GM23338 (cell line): ENCODE measurements at regions not wholly inside any gene's neighbourhood (a gene's known extent, or its start where the extent isn't known, plus 50 kb on each side); places are given as distances from the start of the nearest gene placed in this dataset.

Experiments used
- ATAC-seq: fragments of 200-7000 bp; cut with Tn5 transposase; 3 replicates; pipeline ENCODE4 v1.9.1; 2020
- DNase-seq: peaks from one replicate; pipeline ENCODE4 v3.0.0-alpha.2; 2015; ENCODE audit warnings: low spot score
- H2AFZ ChIP-seq: fragments of 200-600 bp; sonication (generic); 2 replicates; pipeline ENCODE4 v1.8.0; 2016; ENCODE audit warnings: antibody characterized with exemption, mild to moderate bottlenecking, moderate library complexity
- H3F3A ChIP-seq: fragments of 200-600 bp; sonication (generic); replicated peaks from 2 replicates; pipeline ENCODE4 v1.8.0; 2017; ENCODE audit warnings: antibody characterized with exemption, mixed run types, low read depth
- H3K27ac ChIP-seq: fragments of 200-600 bp; sonication (generic); 2 replicates; pipeline ENCODE4 v1.6.1; 2016; ENCODE audit warnings: low read depth
- H3K27me3 ChIP-seq: fragments of 200-600 bp; sonication (generic); 2 replicates; pipeline ENCODE4 v1.8.0; 2016; ENCODE audit warnings: mild to moderate bottlenecking, mixed run types, moderate library complexity; ENCODE audit not compliant: insufficient read depth
- H3K36me3 ChIP-seq: fragments of 200-600 bp; sonication (generic); 2 replicates; pipeline ENCODE4 v1.8.0; 2016; ENCODE audit warnings: mild to moderate bottlenecking; ENCODE audit not compliant: insufficient read depth
- H3K4me1 ChIP-seq: fragments of 200-600 bp; sonication (generic); 2 replicates; pipeline ENCODE4 v1.8.0; 2016; ENCODE audit warnings: mild to moderate bottlenecking, moderate library complexity; ENCODE audit not compliant: insufficient read depth
- H3K4me2 ChIP-seq: fragments of 200-600 bp; sonication (generic); 2 replicates; pipeline ENCODE4 v1.7.1; 2017; ENCODE audit warnings: mixed run types
- H3K4me3 ChIP-seq: fragments of 200-600 bp; sonication (generic); 2 replicates; pipeline ENCODE4 v1.6.1; 2016; ENCODE audit warnings: mixed run types
- H3K79me2 ChIP-seq: fragments of 200-600 bp; sonication (generic); replicated peaks from 2 replicates; pipeline ENCODE4 v1.8.0; 2017; ENCODE audit warnings: mild to moderate bottlenecking; ENCODE audit not compliant: insufficient read depth
- H3K9me2 ChIP-seq: fragments of 200-600 bp; sonication (generic); 2 replicates; pipeline ENCODE4 v1.8.0; 2017; ENCODE audit not compliant: insufficient read depth
- H4K20me1 ChIP-seq: fragments of 200-600 bp; sonication (generic); replicated peaks from 2 replicates; pipeline ENCODE4 v1.8.0; 2017; ENCODE audit warnings: mild to moderate bottlenecking; ENCODE audit not compliant: insufficient read depth
- H3K27ac Mint-ChIP-seq: 2 replicates; pipeline ENCODE4 v1.8.0; 2020; ENCODE audit warnings: inconsistent platforms, mild to moderate bottlenecking, moderate library complexity, mixed read lengths
- H3K27me3 Mint-ChIP-seq: 3 replicates; pipeline ENCODE4 v1.8.0; 2022; ENCODE audit warnings: low read depth, mild to moderate bottlenecking, moderate library complexity, mixed read lengths, inconsistent platforms; ENCODE audit not compliant: insufficient read depth, poor library complexity
- H3K36me3 Mint-ChIP-seq: 3 replicates; pipeline ENCODE4 v1.8.0; 2021; ENCODE audit warnings: low read depth, mild to moderate bottlenecking, inconsistent platforms, moderate library complexity, mixed read lengths
- H3K4me1 Mint-ChIP-seq: 3 replicates; pipeline ENCODE4 v1.8.0; 2020; ENCODE audit warnings: mild to moderate bottlenecking, inconsistent platforms, mixed read lengths
- H3K4me3 Mint-ChIP-seq: 3 replicates; pipeline ENCODE4 v1.8.0; 2021; ENCODE audit warnings: moderate library complexity, mild to moderate bottlenecking, inconsistent platforms, mixed read lengths
- H3K9me3 Mint-ChIP-seq: 3 replicates; pipeline ENCODE4 v1.8.0; 2020; ENCODE audit warnings: moderate library complexity, mild to moderate bottlenecking, inconsistent platforms, mixed read lengths
- CREB1 ChIP-seq: fragments of 250-450 bp; sonication (Bioruptor Pico); IDR thresholded peaks from 2 replicates; pipeline ENCODE4 v1.5.0; 2020; ENCODE audit warnings: low read depth, mild to moderate bottlenecking, moderate library complexity
- EZH2phosphoT487 ChIP-seq: fragments of 200-600 bp; sonication (generic); IDR thresholded peaks from one replicate; pipeline ENCODE4 v1.8.1; 2018; ENCODE audit warnings: antibody characterized with exemption; ENCODE audit not compliant: unreplicated experiment
- POLR2AphosphoS5 ChIP-seq: IDR thresholded peaks from 2 replicates; pipeline ENCODE4 v1.6.1; 2016; ENCODE audit warnings: antibody characterized with exemption, low read depth
- STAT1 ChIP-seq: IDR thresholded peaks from one replicate; pipeline ENCODE4 v1.6.1; 2016; ENCODE audit warnings: antibody characterized with exemption; ENCODE audit not compliant: unreplicated experiment
- ZNF462 ChIP-seq: fragments of 250-450 bp; sonication (Bioruptor Pico); IDR thresholded peaks from 2 replicates; pipeline ENCODE4 v1.5.0; 2020; ENCODE audit warnings: mild to moderate bottlenecking, moderate library complexity
- TF ChIP-seq, protein P1 (sequence below), 2 experiments: fragments of 200-600 bp in 1 of 2; sonication (generic) in 1 of 2; conservative IDR thresholded peaks; 2 replicates each; pipeline versions ENCODE4 v1.5.1 to v1.6.1; 2016 to 2017; ENCODE audit warnings: antibody characterized with exemption in 2 of 2, low read depth in 2 of 2, mild to moderate bottlenecking in 2 of 2, moderate library complexity in 1 of 2
- TF ChIP-seq, protein P2 (sequence below): IDR thresholded peaks from 2 replicates; pipeline ENCODE4 v1.6.1; 2016; ENCODE audit warnings: antibody characterized with exemption
- TF ChIP-seq, protein P3 (sequence below): IDR thresholded peaks from one replicate; pipeline ENCODE4 v1.6.1; 2018; ENCODE audit warnings: antibody characterized with exemption; ENCODE audit not compliant: unreplicated experiment

- TF ChIP-seq ZNF462 (CRISPR knock-in tag), result no peak
- no peak for TF ChIP-seq STAT1
- TF ChIP-seq, protein P1, sequence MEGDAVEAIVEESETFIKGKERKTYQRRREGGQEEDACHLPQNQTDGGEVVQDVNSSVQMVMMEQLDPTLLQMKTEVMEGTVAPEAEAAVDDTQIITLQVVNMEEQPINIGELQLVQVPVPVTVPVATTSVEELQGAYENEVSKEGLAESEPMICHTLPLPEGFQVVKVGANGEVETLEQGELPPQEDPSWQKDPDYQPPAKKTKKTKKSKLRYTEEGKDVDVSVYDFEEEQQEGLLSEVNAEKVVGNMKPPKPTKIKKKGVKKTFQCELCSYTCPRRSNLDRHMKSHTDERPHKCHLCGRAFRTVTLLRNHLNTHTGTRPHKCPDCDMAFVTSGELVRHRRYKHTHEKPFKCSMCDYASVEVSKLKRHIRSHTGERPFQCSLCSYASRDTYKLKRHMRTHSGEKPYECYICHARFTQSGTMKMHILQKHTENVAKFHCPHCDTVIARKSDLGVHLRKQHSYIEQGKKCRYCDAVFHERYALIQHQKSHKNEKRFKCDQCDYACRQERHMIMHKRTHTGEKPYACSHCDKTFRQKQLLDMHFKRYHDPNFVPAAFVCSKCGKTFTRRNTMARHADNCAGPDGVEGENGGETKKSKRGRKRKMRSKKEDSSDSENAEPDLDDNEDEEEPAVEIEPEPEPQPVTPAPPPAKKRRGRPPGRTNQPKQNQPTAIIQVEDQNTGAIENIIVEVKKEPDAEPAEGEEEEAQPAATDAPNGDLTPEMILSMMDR (conservative IDR thresholded peaks at IDR 0.05; ENCODE audit: low read depth in 2 of 2), result no peak
- TF ChIP-seq POLR2AphosphoS5, result no peak
- TF ChIP-seq, protein P2, sequence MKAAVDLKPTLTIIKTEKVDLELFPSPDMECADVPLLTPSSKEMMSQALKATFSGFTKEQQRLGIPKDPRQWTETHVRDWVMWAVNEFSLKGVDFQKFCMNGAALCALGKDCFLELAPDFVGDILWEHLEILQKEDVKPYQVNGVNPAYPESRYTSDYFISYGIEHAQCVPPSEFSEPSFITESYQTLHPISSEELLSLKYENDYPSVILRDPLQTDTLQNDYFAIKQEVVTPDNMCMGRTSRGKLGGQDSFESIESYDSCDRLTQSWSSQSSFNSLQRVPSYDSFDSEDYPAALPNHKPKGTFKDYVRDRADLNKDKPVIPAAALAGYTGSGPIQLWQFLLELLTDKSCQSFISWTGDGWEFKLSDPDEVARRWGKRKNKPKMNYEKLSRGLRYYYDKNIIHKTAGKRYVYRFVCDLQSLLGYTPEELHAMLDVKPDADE, result no peak
- TF ChIP-seq EZH2phosphoT487, result no peak
Measured at GRCh38 chr2:84317135-84317534, 141.9 kb downstream of the SUCLG1 start (continued).

GRCh38 chr2:84314901-84315330 lies 144.2 kb downstream of the SUCLG1 start:
- Histone ChIP-seq H3K4me1 (peaks cover 3% of the 10 kb centered on the region), H2AFZ (no peak overlapping the region), H4K20me1 (no peaks in the 10 kb centered on the region), H3K4me2 (no peak overlapping the region), H3K79me2 (no peaks in the 10 kb centered on the region), H3K36me3 (no peaks in the 10 kb centered on the region), H3K27ac (no peak overlapping the region), H3K9me2 (no peaks in the 10 kb centered on the region), H3F3A (no peaks in the 10 kb centered on the region), H3K27me3 (no peaks in the 10 kb centered on the region), H3K4me3 (no peak overlapping the region)
- ATAC-seq (peak; percentile 96), DNase-seq (peak; percentile 94)
- Mint-ChIP-seq H3K4me1 (peaks cover 30% of the 10 kb centered on the region), H3K36me3 (no peaks in the 10 kb centered on the region), H3K4me3 (no peak overlapping the region), H3K27ac (no peak overlapping the region), H3K9me3 (no peaks in the 10 kb centered on the region; the same call in 2 of the 3 replicates), H3K27me3 (no peaks in the 10 kb centered on the region)
- TF ChIP-seq, protein P3, sequence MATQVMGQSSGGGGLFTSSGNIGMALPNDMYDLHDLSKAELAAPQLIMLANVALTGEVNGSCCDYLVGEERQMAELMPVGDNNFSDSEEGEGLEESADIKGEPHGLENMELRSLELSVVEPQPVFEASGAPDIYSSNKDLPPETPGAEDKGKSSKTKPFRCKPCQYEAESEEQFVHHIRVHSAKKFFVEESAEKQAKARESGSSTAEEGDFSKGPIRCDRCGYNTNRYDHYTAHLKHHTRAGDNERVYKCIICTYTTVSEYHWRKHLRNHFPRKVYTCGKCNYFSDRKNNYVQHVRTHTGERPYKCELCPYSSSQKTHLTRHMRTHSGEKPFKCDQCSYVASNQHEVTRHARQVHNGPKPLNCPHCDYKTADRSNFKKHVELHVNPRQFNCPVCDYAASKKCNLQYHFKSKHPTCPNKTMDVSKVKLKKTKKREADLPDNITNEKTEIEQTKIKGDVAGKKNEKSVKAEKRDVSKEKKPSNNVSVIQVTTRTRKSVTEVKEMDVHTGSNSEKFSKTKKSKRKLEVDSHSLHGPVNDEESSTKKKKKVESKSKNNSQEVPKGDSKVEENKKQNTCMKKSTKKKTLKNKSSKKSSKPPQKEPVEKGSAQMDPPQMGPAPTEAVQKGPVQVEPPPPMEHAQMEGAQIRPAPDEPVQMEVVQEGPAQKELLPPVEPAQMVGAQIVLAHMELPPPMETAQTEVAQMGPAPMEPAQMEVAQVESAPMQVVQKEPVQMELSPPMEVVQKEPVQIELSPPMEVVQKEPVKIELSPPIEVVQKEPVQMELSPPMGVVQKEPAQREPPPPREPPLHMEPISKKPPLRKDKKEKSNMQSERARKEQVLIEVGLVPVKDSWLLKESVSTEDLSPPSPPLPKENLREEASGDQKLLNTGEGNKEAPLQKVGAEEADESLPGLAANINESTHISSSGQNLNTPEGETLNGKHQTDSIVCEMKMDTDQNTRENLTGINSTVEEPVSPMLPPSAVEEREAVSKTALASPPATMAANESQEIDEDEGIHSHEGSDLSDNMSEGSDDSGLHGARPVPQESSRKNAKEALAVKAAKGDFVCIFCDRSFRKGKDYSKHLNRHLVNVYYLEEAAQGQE, result peak; percentile 45
- TF ChIP-seq, protein P1 (conservative IDR thresholded peaks at IDR 0.05; ENCODE audit: low read depth in 2 of 2), result peak; percentile 96 to 99
- no peak for TF ChIP-seq CREB1 (CRISPR knock-in tag)
